GM21619 (cell line): ENCODE measurements at regions not wholly inside any gene's neighbourhood (a gene's known extent, or its start where the extent isn't known, plus 50 kb on each side); places are given as distances from the start of the nearest gene placed in this dataset.
"Not testable (repeated sequence)": the region's sequence is repeated elsewhere in the genome, so short reads cannot be mapped to it uniquely, and the experiment has no call there.

Experiments used
- ATAC-seq: cut with Tn5 transposase; IDR thresholded peaks from one replicate; pipeline ENCODE4 v1.9.1; 2021; ENCODE audit not compliant: unreplicated experiment

DNA sequence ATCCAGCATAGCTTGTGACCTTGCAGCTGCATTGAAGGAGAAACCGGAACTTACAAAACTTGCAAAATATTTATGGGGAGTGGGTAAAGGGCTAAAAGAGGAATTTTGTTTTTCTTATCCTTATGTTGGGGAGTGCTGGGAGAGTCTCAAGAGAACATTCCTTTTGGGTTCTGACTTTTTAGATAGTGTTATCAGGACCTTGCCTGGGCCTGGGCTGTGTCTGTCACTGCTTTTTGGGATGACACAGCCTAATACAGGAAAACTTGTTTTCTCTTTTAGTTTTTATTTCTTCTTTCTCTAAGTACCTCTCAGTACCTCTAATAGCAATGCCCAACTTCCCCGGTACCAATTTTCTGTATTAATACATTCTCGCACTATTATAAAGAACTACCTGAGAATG is 850.6 kb downstream of the RPS29 start:
- ATAC-seq = no peak

DNA sequence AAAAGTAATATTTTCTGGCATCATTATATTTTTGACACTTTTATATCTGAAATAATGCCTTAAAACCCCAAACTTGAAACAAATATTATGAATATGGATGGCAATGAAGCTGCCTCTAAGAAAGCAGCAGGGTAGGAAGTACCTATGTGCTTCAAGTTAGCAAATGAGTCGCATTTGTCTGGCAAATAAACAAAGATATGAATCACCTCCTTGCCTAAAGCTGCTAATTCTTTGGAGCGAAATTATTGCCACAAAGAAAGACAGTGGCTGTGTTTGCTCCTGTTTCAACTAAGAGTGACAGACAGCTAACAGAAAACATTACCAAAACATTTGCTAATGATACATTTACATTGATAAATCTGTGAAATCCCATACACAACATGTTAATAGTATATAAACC is 854.9 kb downstream of the RPS29 start:
- no peak for ATAC-seq

DNA sequence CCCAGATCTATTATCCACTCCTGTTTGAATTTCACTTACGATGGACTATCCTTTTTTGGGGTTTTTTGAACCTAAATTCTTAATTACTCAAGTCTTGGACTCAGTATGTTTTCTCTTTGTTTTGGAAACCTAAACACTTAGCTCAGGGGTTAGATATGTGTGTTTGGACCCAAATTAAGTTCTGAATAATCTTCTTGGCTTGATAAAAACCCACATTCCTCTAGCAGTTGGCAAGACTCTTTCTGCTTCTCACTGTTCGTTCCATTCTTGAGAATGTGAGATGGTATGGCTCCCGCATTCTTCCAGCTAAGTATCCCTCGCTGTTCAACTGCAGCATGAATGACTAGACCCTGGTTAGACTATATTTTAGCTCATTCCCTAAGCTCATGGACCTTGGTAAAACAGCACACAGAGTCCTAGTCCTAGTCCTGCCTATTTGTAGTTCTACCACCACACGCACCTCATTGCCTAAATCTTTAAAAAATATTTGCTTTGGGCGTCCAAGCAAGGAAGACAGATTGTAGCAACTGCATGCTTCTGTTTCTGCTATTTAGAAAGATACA is 860.0 kb downstream of the RPS29 start:
- ATAC-seq = no peak

DNA sequence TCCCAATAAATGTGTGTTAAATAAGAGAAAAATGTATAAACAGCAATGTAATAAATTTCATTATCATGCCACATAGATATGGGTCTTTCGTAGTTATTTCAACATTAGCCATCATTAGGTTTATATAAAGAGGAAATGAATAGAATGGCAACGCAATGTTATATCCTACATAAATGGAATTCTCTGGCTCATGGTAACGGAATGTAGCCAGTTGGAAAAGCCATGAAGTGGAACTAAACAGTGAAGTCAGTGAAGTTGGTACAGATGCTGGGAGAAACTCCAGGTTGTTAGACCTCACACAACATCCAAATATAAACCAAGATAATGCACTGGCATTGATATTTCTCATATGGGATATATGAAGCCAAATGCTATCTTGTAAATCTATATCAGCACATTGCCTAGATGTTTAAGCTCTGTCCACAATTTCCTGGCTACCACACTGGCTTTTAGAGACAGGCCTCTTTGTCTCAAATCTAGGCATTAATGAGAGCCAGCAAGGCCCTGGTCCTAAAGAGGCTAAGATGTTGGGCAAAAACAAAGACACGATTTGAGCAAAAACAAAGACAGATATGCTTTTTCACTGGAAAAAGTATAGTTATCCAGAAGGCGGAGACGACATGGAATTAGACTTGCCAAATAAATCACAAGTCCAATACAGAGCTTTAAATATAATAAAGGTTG is 861.0 kb downstream of the RPS29 start:
- ATAC-seq = no peak

DNA sequence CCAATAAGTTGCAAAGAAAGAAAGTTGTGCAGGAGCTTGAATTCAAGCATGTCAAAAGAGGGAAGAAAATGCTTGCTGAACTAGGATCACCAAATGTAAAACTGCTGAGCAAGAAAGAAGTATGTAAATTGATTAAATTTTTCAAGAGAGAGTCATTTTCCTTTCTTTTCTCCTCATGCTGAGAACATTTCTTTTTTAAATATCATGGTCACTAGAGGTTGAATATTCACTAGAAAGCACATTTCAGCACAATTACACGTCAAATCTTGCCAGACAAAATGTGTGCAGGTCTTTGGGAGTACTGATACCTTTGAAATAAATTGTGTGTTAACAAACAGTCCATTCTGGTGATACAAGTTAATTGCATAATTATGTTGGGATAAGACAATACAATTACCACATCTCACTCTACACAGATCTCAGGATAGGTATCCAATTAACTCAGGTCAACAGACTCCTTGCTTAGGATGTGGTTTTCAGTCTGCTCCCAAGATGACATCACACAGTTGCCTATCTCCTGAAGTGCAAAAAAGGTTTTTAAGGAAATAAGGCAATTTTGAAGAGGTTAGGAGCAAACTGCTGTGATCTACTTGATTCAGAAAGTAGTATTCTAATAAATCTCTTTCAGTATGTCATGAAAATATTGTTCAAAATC is 862.2 kb downstream of the RPS29 start:
- ATAC-seq = no peak

DNA sequence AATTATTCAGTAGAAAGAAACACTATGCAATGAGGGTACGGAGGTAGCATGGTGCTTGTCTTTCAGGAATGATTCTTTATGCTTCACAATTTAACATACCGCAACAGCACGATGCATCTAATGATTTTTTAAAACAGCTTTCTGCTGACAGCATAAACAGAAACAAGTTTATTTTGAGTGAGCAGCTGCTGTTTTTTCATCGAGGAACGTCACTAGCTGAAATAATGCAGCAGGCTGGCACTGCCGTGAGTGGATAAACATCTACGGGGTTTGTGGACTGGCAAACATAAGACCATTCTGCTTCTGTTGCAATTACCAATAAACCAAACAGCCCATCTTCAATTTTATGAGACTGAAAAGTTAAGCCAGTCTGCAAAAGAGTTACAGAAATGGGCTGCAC is 871.8 kb downstream of the RPS29 start:
- no peak for ATAC-seq

DNA sequence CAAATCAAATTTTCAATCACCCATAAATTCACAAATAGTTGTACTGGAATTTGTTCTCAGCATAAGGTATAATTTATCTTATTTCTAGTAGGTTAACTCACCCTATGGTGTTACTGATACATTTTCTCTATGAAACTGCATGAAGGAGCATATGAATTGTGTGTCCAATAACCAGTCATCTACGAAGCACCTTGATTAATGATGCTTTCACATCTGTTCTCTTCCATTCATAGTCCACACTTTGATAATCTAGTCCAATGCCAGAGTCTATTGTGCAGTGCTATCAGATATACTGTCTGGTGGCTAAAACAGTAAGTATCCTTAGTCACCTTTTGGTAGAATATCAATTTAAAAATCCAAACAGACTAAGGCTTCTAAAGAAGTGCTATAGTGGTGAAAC is 876.0 kb downstream of the RPS29 start:
- no peak for ATAC-seq

DNA sequence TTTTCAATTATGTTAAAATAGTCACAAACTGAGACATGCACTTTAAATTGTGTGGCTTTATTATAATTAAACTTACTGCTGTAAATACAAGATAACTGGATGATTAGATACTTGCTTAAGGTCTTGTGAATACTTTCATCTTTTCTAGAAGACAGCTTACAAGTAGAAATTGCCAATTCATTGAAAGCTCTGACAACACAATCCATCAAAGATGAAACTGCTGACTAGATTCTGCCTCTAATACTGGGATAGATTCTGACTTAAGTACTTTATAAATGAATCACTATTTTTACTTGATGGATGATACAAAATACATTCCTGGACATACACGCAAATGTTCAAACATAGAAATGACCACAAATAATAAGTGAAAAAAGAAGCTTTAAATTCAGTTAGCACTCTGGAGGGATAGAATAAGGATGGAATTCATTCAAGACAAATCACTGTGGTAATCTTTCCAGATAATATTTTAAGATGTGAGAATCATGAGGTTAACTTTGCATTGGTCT is 876.8 kb downstream of the RPS29 start:
- no peak for ATAC-seq

DNA sequence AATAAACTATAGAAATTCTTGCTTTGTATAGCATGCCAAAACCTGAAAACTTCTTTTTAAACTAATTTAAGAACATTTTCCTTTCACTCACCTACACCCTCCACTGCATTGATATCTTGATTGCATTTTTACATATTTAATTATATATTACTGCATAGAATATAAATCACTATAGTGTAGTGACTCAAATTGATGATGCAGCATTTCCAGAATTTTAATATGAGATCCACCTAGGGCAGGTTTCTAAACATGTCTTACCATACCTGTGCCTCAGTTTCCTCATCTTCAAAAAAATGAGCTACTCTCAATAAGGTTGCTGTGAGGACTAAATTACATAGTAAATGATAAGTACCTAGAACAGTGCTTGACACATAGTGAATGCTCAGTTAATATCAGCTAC is 881.5 kb downstream of the RPS29 start:
- ATAC-seq = no peak

DNA sequence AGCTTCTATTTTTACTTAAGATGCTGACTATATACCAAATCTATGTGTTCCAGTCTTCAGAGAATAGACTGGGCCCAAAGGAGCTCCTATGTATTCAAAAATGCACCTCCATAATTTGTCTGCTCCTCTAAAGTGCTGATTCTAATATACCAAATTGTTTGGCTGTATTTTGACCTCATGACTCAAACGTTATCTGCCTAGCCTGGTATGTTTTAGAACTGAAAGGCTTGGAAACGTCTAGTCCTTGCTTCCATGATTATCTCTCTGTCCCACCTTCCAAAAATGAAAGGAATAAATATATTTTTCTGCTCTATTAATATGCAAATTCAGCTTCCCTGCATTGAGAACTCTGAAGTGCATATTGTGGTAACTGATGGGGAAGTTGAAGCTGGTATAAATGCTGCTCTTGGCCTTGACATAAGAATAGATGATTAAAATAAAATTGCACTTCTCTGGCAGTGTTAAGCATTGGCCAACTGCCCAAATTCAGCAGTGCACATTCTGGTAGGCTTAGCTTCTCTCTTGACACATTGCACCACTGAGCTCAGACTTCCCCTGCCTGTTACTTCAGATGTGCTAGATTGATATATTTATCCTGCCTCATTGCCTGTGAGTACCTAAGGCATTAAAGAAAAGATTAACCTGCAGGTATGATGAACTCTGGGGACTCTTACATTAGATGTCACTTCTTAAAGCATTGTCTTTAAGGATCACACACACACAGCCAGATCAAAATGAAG is 882.3 kb downstream of the RPS29 start:
- ATAC-seq = no peak

DNA sequence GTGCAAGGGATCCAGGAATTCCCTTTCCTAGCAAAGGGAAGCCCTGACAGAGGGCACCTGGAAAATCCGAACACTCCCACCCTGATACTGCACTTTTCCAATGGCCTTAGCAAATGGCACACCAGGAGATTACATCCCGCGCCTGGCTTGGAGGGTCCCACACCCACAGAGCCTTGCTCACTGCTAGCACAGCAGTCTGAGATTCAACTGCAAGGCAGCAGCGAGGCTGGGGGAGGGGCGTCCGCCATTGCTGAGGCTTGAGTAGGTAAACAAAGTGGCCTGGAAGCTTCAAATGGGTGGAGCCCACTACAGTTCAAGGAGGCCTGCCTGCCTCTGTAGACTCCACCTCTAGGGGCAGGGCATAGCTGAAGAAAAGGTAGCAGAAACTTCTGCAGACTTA is 888.8 kb downstream of the RPS29 start:
- ATAC-seq = not testable (repeated sequence)

DNA sequence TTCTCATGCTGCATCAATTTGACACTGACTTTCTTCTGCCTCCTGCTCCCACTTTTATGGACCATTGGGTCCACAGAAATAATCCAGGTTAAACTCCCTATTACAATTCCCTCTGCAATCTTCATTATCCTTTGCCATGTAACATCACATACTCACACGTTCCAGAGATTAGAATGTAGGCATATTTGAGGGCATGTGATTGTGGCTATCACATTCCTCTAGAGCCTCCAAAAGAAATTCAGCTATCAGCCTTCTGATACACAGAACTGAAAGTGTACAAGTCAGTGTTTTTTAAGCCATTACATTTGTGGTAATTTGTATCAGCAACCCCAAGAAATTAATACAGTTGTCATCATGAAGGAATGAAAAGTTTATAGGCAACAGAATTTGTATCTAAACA is 892.4 kb downstream of the RPS29 start:
- ATAC-seq = no peak

DNA sequence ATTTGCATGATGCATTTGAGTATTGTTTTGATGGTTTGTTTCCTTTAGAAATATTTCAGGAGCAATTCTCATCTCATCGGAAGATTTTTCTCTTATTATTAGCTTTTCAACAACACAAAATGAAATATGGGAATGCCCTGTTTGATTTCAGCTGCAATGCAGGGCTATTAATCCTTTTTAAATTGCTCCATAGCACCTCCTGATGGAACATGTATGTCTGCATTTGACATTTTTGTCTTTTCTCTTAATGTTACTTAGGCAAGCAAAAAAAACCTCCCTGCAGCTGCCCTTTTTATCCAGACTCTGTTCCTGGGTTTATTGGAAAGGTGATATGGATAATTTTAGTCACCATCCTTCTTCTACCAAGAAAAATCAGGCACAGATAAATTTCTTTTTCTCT is 895.8 kb downstream of the RPS29 start:
- no peak for ATAC-seq

DNA sequence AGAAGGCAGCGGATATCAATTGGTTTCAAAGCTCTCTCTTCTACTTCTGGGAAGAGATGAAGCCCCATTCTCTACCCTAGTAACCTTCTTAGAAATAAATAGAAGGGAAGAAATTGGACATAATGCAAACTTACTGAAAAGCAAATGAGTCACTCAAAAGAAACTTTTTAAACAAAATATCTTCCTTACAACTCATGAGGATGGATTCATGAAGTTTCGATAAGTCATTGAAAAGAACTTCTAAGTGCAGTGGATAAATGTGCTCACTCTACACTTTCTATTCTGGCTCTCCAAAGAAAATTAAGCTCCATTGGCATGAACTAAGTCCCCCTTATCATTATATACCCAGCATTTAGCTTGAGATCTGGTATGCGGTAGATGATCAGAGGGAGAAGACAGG is 899.5 kb downstream of the RPS29 start:
- ATAC-seq = no peak

DNA sequence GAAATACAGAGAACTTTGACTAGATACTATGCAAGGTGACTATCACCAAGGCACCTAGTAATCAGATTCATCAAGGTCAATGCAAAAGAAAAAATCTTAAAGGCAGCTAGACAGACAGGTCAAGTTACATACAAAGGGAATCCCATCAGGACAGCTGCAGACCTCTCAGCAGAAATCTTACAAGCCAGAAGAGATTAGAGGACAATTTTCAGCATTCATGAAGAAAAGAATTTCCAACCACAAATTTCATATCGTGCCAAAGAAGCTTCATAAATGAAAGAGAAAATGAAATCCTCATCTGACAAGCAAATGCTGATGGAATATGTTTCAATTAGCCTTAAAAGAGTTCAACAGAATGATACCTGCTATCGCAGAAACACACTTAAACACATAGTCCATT is 913.7 kb downstream of the RPS29 start:
- ATAC-seq = no peak

DNA sequence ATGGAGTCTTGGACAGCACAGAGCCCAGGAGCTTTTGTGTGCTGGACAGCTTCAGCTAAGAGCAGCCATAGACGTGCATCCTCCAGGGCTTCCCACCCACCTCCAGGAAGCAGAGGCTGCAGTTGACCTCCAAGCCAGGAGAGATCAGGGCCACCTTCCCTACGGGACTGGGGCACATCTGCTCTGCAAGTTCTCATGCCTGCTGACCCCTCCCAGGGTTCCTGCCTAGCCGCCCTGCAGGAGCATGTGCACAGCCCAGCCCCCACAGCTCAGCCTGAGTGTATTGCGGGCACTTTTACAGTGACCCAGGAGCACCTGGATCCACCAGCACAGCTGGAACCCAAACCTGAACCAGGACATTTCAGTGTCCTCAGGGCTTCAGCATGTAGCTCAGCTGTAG is 915.2 kb downstream of the RPS29 start:
- ATAC-seq = no peak

DNA sequence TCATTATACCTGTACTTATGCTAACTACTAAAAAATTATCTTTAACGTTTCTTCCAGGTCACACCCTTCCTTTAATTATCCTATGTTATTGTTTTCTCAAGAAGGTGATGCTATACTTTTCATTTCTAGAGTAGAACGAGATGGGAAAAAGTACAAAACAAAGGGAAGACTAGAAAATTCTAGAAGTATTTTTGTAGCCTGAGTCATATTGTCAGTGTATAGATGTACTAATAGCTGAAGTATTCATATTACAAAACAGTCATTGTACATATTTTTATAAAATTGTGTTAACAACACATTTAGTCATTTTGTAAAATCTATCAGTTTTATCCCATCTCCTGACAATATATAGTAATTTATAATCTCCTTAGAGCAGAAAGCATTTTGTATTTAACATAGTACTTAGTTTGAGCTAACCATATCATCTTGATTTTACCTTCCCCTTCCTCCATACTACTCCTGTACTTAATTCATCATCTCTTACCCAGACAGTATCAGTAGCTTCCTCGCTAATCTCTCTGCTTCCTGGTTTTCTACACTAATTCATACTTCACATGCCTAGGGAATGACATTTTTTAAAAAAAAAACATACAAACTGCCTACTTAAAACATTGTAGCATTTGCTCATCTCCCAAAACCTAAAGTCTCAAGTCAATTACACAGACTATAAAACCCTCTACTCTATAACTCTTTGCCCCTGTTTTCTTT is 920.9 kb downstream of the RPS29 start:
- no peak for ATAC-seq

DNA sequence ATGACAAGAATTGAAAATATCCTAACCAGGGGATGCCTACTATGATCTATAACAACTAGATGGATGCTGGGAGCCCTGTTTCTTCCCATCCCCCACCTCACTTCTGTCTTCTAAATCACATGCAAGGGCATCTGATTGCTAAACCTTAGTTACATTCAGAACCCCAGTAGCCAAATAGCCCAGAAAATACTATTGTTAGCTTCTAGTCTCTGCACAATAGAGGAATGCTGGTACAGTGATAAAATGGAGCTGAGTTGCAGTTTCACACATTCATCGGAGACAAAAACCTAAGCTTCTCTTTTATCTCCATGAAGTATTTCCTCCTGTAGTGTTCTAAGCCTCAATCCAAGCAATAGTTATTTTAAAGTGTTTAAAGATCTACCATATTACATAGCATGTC is 942.9 kb downstream of the RPS29 start:
- no peak for ATAC-seq

DNA sequence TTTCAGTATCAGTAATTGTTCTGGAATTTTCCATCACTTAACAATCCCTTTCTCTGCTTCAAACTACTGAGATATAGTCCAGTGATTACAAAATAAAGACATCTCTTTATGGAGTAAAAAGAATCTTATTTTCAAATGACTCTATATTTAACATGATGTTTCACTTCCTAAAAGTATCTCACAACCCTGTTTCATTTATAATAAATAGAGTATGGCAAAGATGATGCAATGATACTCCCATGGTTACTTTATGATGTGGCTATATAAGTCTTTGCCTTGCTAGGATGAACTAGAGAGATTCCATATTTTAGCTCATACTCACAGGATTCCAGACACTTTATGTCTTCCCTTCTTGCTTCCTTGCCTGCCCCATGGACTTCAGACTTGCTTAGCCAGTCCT is 953.5 kb upstream of the MDGA2 start:
- ATAC-seq = no peak

DNA sequence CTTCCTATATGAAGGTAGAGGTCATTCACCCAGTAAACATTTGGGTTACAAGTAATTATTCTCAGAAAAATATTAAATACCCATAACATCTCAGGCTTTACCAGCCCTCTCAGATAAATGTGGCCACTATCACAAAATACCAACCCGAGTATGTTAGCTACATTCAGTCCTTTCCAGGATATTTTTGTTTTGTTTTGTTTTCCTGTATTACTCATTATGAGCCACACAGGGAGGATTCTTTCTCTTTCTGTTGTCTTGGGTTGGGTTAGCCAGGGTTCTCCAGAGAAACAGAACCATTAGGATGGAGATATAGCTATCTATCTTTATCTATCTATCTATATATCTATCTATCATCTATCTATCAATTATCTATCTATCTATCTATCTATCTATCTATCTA is 947.6 kb upstream of the MDGA2 start:
- no peak for ATAC-seq

DNA sequence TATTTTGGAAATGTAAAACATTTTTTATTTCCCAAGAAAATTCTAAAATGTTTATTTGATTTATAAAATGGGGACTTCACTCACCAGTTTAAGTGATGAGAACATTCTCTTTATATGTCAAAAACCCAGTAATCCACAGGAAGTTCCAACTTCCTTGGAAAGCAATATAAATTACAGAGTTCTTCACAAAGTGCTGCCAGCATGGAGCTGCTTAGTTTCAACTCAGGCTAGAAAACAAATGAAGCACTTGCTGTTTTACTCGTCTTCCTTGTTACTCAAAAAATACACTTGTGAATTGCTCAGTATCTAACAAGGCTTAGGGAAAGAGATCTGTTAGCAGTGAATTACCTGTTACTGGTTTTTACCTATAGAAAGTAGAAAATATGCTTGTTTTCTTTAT is 942.7 kb upstream of the MDGA2 start:
- ATAC-seq = no peak
